HT1080 (cell line): ENCODE measurements at regions not wholly inside any gene's neighbourhood (a gene's known extent, or its start where the extent isn't known, plus 50 kb on each side); places are given as distances from the start of the nearest gene placed in this dataset.

Source experiments
- DNase-seq: peaks from one replicate; pipeline ENCODE4 v3.0.0-alpha.2; 2015; ENCODE audit warnings: low read depth

DNA sequence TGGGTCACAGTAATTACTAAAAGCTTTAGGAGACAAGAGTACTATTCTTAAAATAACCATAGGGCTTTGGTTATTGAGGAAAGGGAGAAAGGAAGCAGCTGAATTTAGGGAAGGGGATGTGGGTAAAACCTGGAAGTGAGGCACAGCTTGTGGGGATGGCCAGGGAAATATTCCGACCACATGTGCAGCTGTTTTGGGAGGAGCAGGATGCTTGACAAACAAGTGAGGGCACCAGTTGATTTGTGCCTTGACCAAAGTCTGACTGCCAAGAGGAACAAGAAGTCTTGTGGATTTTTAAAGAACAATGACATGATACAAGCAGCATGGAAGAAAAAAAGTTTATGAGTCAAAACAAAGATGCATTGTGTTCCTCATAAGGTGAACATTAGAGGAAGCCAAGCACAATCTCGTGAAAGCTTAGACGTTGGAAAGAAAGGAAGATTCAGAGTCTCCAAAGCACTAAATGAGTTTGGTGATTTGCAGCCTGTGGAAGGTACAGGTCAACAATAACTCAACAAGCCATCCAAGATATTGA is 108.5 kb upstream of the GPC6 start:
- DNase-seq = peak; percentile 78

- DNase-seq = no peak
Observed at GRCh38 chr13:93140912-93141311, 85.7 kb upstream of the GPC6 start.

DNA sequence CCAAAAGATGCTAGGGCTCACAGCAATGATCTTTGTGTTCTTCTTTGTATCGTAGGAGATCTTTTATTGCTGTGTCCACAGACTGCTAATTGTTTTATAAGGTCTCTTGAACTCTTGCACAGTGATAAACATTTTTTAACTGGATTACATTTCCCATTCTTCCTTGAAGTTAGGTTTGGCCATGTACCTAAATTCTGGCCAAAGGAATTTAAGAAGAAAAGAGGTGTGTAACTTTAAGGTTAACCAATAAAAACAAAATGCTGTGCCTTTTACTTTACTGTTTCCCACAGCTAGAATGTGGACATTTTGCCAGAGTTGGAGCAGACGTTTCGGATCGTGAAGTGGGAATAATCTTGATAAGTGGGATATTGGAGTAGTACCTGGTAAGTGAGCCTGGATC is 82.6 kb upstream of the GPC6 start:
- DNase-seq = no peak

- peak; percentile 37 for DNase-seq
Observed at GRCh38 chr13:93145199-93145598, 81.4 kb upstream of the GPC6 start.

DNA sequence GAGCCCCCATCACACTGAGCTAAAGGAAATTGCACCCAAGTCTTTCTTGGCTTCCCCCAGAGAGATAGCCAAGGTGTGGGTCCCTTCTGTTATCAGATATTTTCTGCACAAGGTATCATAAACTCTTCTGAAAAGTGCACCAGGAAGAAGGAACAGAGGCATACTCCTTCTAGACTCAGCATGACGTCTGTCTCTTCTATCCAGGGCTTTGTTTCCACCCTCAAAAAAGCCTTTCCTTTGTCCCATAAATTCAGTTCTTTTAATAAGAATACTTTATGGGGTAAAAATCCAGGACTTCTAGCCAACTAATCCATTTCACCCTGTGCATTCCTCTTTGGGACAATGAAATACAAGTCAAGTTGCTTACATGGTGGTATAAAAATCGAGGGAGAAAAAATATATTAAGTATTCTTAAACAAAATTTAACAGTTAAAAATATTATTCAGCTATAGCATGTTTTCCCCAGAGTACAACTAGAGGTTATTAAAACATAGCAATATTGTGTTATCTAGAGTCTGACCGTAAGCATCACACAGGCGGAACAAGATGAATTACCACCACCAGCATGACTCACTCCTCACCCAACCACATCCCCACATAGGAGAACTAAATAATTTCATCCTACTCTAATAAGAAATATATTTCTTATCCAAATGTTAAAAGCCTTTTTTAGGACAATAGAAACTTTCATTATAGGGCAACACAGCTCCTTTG is 79.9 kb upstream of the GPC6 start:
- DNase-seq = peak; percentile 83

DNA sequence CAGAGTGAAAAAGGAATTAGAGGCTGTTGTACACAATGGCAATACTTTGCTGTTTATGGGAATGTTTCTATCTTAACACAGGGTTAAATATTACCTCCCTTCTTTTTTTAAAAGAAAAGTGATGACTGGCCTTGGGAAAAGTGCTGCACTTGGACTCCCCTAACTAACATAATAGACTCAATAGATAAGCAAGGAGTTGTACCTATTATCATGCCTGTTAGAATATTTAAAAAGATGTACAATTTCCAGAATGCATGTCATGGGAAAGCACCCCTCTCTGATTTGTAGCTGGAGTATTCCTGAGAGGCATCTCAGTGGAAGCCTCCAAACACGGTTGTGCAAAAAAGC is 79.3 kb upstream of the GPC6 start:
- DNase-seq = no peak

GRCh38 chr13:93147946-93148345 is 78.7 kb upstream of the GPC6 start:
- peak; percentile 10 for DNase-seq

DNA sequence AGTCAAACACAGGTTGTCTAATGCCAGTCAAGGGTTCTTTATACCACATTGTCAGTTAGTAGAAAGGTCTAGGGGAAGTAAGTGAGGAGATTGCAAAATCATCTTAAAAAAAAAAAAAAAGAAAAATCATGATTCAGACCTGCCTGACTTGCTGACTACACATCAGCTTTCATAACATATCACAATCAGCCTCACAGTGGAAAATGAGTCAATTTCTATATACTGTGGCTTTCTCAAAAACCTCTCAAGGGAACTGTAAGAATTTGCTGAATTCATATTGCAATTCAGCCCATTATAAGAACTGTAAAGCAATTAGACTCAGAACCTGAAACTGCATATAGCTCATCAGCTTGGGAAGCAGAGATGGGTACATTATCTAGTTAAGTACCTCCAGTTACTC is 75.3 kb upstream of the GPC6 start:
- DNase-seq = peak; percentile 96

- no peak for DNase-seq
Observed at GRCh38 chr13:93158565-93158964, 68.0 kb upstream of the GPC6 start.

- DNase-seq = peak; percentile 99
Observed at GRCh38 chr13:93169980-93170379, 56.6 kb upstream of the GPC6 start.

DNA sequence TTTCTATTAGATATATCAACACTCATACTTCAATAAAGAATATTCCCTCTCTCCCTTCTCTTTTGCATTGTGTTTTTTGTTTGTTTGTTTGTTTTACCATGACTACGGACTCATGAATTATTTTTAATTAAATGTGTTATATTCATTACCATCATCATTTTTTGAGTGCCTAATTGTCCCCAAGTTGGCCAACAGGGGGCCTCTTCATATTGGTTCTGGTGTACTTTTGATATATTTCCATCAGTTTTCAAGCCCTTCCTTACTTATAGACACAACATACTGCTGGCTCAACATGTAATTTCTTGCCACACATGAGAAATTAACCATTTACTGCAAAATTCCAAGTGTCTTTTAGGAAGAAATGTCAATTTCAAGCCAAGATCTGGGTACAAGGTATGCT is 54.5 kb upstream of the GPC6 start:
- DNase-seq = no peak

GRCh38 chr13:93173654-93174053 is 53.0 kb upstream of the GPC6 start:
- no peak for DNase-seq

GRCh38 chr13:93174260-93174659 is 52.3 kb upstream of the GPC6 start:
- DNase-seq = no peak
